ENCODE measurements at regions not wholly inside any gene's neighbourhood (a gene's known extent, or its start where the extent isn't known, plus 50 kb on each side); places are given as distances from the start of the nearest gene placed in this dataset.

- Histone ChIP-seq H3K79me2 (ENCODE audit: control insufficient read depth, insufficient read depth, low read length) (no peaks in the 10 kb centered on the region), H3K4me1 (ENCODE audit: control insufficient read depth, insufficient read depth, low read length) (no peaks in the 10 kb centered on the region), H3K4me2 (ENCODE audit: control insufficient read depth, insufficient read depth) (no peak overlapping the region), H3K36me3 (ENCODE audit: control insufficient read depth in 2 of 2, insufficient read depth in 2 of 2, low read length in 1 of 2) (no peaks in the 10 kb centered on the region), H4K20me1 (ENCODE audit: control insufficient read depth, insufficient read depth) (no peaks in the 10 kb centered on the region), H3K9me3 (replicated peaks; ENCODE audit: control insufficient read depth, insufficient read depth, low read length) (no peaks in the 10 kb centered on the region), H3K27me3 (replicated peaks in 1 of 2; ENCODE audit: control insufficient read depth in 2 of 2, insufficient read depth in 2 of 2, low read length in 1 of 2) (no peaks in the 10 kb centered on the region), H2AFZ (ENCODE audit: control insufficient read depth, low read depth, low read length) (no peak overlapping the region), H3K9ac (ENCODE audit: control insufficient read depth, insufficient read depth, low read length) (no peak overlapping the region), H3K27ac (ENCODE audit: control insufficient read depth, insufficient read depth) (no peak overlapping the region), H3K4me3 (no peak overlapping the region)
- CTCF ChIA-PET = no interaction called here
- RAD21 ChIA-PET (ENCODE audit: unreplicated experiment) = interaction anchor here (0.7 to 2.8 kb wide), 3 partner anchors 10 to 220 kb away, joined by 3 to 11 read pairs (median 3); no protein-coding TSS in a partner anchor
- SMC1A ChIA-PET (ENCODE audit: uncharacterized antibody, unreplicated experiment) = interaction anchor here (0.7 to 3.0 kb wide), 12 partner anchors 8 to 346 kb away, joined by 3 to 10 read pairs (median 4); no protein-coding TSS in a partner anchor
- intact Hi-C loops (cut with micrococcal nuclease; ENCODE audit: unreplicated experiment) = no loop called here
- no peak for FAIRE-seq
- peak; percentile 93 for ATAC-seq
- WGBS (ENCODE audit: insufficient coverage, insufficient replicate concordance, low lambda C conversion rate, missing lambda C conversion rate) = 11% methylated on average over 5 of the region's 5 CpGs
- in situ Hi-C loops (cut with MboI) = no loop called here
- BruUV-seq (replicated peaks) = no TSS peak
- POLR2A ChIA-PET = interaction anchor here (0.5 to 1.2 kb wide), 3 partner anchors 8 to 287 kb away, joined by 3 to 5 read pairs (median 5); no protein-coding TSS in a partner anchor
- no peak for DNase-seq (ENCODE audit: low read depth, low spot score)
- TF ChIP-seq TCF12 (IDR thresholded peaks at IDR 0.05; ENCODE audit: low read depth, low read length) = no peak
- peak in 1 of 2 experiments; percentile 30; a peak in 1 of 4 replicates for TF ChIP-seq EP300 (IDR thresholded peaks at IDR 0.05; ENCODE audit: borderline replicate concordance in 1 of 2, control insufficient read depth in 1 of 2, low read depth in 2 of 2, low read length in 2 of 2)
- TF ChIP-seq WRNIP1 (IDR thresholded peaks at IDR 0.05; ENCODE audit: borderline replicate concordance, low read depth, low read length) = no peak
- peak; percentile 33 to 53; a peak in 2 of 4 replicates for TF ChIP-seq IKZF2 (IDR thresholded peaks at IDR 0.05)
- peak; percentile 55; the same call in 1 of the 2 replicates for TF ChIP-seq MYB (IDR thresholded peaks at IDR 0.05; ENCODE audit: borderline replicate concordance, low read depth, low read length)
- peak; percentile 60 for TF ChIP-seq MEF2B (IDR thresholded peaks at IDR 0.05; ENCODE audit: partially characterized antibody, poor library complexity, severe bottlenecking)
- TF ChIP-seq ZNF687 (IDR thresholded peaks at IDR 0.05) = 0 out of 2 replicates have a peak, but pooled peaks have one; percentile 32
- no peak for TF ChIP-seq BCLAF1 (IDR thresholded peaks at IDR 0.05)
- TF ChIP-seq CHD1 (IDR thresholded peaks at IDR 0.05; ENCODE audit: low read depth, low read length) = no peak
- TF ChIP-seq JUNB (IDR thresholded peaks at IDR 0.05) = no peak
- peak; percentile 76 for TF ChIP-seq IKZF1 (conservative IDR thresholded peaks at IDR 0.05)
- no peak for TF ChIP-seq GABPA (IDR thresholded peaks at IDR 0.05; ENCODE audit: low read depth)
- TF ChIP-seq MTA3 (IDR thresholded peaks at IDR 0.05; ENCODE audit: borderline replicate concordance, low read length) = no peak
- no peak for TF ChIP-seq E2F8 (IDR thresholded peaks at IDR 0.05; ENCODE audit: low read depth, partially characterized antibody)
- no peak for TF ChIP-seq STAT3 (IDR thresholded peaks at IDR 0.05; ENCODE audit: low read depth, low read length)
These were observed 115.8 kb upstream of the SIX3 start for GRCh38 chr2:44825702-44826101.

Data from GM12878 (cell line).